ENCODE measurements at regions not wholly inside any gene's neighbourhood (a gene's known extent, or its start where the extent isn't known, plus 50 kb on each side); places are given as distances from the start of the nearest gene placed in this dataset.
A peak's percentile ranks its signal among the peaks of the same experiment; 100 is the strongest.
"Not testable (repeated sequence)": the region's sequence is repeated elsewhere in the genome, so short reads cannot be mapped to it uniquely, and the experiment has no call there.

DNA sequence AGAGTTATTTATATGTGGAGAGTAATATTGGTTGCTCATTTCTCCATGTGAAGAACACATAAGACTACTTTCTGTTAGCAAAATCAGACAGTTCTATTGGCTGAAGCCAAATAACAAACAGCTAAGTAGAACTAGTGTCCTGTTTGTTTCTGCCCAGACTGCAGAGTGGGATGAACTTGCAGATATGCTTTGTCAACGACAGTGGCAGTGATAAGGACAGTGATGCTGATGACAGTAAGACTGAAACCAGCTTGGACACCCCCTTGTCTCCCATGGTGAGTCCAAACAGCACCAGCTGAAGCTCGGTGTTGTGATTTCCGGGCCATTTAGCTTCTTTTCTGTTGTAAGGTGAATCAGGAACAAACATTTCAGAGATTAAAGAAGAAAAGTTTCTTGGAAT lies 102.6 kb upstream of the IL12A start:
- DNase-seq = no peak

DNA sequence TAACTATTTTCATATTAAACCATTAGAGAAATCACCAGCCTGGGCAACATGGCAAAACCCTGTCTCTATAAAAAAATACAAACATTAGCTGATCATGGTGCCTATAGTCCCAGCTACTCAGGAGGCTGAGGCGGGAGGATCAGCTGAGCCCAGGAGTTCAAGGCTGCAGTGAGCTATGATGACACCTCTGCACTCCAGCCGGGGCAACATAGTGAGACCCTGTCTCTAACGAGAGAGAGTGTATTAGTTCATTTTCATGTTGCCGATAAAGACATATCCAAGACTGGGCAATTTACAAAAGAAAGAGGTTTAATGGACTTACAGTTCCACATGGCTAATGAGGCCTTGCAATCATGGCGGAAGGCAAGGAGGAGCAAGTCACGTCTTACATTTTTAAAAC lies 102.1 kb upstream of the IL12A start:
- not testable (repeated sequence) for DNase-seq

DNA sequence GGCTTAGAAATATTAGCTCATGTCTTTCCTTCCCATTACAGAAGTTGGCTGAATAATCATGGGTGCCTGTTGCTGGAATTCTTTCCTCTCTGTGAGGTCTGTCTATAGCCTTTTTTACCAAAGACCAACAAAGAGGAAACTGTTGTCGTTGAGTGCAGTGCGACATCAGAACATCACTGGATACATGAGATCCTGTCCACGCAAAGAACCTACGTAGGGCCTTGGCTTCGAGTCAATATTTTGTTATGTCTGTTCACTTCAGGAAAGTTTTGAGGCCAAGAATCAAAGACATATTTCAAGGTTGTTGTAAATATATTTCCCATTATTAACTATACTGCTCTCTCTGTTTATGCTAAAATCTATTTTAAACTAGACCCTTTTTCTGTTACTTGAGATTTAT lies 101.5 kb upstream of the IL12A start:
- no peak for DNase-seq

DNA sequence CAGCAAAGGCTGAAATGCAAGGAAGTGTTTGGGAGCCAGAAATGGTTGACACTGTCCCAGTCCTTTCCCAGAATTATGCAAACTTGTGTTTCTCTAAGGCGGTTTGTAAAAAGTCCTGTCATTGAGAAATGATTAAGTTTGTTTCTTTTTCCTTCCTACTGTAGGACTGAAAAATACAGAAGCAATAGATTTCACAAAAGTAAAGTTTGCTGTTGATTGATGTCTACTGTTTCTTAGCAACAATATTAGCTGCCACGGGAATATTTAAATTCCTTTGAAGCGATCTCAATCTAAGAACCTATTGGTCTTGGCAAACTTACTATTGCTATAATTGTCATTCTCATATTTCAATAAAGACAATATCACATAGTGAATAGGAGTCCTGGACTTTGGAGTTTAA lies 100.7 kb upstream of the IL12A start:
- no peak for DNase-seq

DNA sequence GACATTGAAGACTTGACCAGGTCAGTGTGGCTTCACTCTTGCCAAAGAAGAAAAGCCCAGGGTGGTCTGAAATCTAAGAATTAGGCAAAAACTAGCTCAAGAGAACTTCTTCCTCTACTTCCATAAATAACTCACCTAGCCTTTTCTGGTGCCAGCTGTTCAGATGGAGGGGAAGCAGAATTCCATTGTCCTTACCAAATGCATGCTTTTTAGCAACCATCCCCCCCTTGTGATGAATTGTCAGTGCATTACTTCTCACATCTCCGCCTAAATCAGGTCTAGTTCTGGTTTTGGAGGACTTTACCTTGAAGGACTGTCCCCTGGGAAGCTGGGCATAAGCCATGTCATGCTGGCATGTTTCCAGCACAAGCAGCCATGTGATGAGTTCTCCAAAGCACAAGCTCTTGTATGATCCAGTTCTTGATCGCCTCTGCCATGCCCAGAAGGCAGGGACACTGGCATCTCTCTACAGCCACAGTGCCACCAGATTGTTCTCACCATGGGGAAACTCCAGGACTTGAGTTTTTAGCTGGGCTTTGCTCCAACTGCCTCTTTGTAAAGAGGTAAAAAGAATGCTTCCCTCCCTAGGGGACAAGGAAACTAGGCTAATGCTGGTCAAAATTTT lies 96.4 kb upstream of the IL12A start:
- no peak for DNase-seq

DNA sequence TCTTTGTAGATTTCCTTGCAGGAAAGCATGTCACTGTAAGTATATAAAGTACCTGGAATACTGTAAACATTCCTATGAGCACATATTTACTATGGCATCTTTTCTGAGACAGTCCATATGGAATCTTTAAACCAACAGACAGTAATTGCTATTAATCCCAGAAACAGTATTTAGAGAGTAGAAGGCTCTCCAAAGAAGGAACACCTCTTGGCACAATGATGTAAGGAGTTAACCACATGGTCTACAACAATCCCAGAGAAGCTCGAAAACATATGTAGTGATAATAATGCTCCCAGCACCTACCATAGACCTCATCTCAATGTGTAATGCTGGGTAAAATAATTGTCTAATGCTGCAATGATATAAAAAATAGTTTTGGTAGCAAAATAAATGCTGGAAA lies 95.8 kb upstream of the IL12A start:
- DNase-seq = no peak

DNA sequence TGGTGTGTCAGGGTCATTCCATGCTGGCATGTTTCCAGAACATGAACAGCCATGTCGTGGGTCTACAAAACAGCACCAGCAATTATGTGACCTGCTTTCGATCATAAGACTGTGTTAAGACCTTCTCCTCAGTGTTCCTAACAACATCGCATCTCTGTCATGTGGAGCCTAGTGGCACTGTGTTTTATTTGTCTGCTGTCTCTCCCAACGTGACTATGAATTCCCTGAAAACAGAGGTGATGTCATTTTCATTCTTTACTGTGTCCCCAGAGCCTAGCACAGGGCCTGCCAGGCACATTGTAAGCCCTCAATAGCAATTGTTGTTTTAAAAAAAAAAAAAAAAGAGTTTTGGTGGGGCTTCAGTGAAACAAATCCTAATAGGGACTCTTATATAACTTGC lies 94.2 kb upstream of the IL12A start:
- no peak for DNase-seq

DNA sequence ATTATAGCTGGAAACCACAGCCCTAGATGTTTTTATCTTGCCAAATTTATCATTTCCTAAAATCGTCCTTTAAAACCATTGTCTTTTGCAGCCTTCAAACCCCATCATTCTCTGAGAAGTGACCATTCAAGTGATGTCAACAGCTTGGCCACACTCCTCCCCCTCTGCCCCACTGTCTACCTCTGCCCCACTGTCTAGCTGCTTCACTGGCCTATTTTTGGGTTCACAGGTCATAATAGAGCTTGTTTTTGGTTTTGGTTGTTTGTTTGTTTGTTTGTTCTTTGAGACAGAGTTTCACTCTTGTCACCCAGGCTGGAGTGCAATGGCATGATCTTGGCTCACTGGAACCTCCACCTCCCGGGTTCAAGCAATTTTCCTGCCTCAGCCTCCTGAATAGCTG lies 93.2 kb upstream of the IL12A start:
- no peak for DNase-seq

DNA sequence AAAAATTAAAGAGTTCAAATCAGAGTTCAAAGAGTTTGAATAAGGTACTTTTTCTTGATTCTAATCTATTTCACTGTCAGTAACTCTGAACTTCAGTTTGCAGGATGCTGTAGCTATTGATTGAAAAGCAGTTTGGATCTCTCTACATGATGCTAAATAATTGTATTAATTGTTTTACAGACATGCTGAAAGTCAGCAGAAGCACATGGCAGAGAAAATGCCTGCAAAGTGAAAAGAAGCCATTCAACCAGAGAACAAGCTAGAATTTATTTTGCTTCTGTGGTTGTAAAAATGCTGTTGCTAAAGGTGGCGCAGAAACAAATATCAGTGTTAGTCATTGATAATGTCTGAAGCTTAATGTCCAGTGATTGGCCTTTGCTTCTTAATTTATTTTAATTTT lies 92.1 kb upstream of the IL12A start:
- DNase-seq = no peak

DNA sequence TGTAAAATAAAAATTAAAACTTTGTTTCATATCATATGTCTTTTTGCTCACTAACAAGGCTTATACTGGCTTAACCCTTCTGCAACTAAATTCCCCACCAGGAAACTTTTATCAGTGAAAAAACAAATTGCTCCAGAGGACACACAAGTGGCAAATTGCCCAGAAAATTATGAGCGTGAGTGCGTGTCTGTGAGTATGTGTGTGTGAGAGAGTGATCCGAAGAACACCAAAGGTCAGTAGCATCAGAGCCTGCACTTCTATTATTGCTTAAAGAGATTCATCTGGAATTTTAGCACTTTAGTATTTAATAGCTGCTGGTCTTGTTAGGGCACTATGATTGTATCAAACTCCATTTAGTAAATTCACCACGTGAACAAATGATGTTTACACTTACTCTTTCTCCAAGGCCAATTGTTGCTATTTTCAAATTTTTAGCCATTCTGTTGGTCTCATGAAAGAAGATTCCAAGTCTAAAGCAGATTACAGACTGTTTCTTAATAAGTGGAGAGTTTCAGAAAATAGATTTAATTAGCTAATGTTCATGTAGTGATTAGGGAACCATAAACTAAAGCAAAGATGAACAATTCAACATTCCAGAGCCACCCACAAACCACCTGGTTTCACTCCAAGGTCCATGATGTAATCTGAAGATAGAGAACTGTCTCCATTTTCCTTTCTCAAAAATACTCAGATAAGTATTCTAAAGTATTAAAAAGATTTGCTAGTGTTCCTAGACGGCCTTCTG lies 91.1 kb upstream of the IL12A start:
- no peak for DNase-seq

DNA sequence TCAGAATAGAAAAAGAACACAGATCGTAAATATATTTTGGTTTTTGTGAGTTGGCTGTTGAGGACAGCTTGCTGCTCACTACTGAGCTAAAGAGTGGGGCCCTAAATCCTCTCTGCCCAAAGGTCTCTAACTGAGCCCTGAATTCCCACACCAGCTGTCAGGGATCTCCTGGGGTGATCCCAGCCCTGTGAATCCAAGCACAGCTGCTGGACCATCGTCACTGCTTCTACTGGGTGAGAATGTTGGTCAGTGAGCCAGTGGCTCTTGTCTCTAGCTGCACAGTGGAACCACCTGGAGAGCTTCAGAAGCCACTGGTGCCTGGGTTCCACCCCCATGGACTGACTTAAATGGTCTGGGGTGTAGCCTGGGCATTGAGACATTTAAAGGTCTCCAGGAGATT lies 90.5 kb upstream of the IL12A start:
- DNase-seq = no peak

DNA sequence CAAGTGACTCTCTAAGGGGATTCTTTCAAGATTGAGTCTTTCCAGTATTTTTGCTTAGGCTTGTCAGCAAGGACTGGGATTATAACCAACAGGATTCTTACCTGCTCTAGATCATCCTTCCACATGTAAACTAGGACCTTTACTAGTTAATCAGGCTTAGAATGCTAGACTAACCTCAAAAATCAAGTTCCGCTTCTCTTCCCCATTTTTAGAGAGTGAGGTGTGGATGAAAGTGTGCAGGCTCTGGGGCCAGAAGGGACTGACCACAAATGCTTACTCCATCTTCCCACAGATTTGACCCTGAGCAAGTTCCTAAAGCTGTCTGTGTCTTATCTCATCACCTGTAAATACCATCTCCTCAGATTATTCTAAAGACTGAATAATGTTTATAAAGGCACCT lies 89.5 kb upstream of the IL12A start:
- DNase-seq = no peak

DNA sequence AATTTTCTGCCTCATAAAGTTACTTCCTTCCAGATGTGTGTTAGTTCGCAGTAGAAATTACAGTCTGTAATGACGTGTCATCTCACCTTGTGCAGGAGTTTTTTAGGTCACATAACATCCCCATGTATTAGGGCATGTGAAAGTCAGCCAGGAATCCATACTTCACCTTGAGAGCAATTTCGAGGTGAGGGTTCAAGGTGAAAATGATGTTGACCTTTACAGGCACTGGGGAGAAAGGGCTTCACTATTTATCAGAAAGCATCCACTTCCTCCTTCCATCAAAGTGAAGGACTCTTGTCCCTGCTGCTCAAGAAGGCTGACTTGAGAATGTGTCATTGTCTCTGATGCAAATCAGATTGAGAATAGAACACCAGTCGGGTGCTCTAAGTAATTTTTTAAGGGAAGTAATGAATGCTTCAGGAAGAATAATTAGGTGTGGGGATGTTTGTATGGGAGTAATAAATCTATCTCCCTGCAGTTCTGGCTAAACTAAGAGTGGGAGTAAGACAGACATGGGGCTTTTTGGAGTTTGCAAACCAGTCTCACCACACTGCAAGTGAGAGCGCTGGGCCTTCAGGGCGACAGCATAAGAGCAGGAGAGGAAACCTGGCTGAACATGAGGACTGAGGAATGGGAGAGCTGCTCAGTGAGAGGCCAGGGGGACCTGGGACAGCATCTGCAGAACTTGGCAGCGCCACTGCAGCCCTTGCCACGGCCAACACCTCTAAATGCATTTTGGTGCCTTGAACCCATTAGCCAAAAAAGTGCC lies 85.9 kb upstream of the IL12A start:
- no peak for DNase-seq

DNA sequence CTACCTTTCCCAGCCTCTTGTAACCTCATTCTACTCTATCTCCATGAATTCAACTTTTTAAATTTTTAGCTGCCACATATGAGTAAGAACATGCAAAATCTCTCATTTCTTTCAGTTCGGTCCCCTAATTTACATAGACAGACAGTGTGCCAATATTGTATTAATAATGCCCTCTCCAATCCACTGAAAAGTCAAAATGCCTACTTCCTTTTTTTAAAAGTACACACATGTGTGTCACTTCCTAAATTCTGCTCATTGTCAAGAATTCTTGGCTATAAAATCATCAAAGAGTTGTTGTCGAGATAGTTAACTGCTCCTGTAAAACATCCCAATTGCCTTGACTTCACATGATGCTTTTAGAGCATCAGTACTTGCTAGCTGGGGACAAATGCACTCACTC lies 84.2 kb upstream of the IL12A start:
- no peak for DNase-seq

DNA sequence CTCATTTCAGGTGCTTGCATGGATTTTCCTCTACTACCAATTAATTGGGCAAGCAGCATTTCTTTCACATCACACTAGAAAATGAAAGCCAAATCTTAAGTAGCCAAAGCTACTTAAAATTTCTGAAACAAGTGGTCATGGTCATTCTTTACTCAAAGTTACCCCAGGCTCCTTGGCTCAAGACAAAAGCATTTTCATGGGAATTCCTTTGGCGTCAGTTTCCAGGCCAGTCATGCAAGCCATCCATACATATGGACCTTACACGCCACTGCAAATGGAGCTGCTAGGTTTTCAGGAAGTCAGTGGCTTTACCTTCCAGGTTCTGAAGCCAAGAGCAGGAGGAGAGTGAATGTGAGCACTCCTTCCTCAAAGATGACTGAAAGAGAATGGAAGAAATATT lies 83.7 kb upstream of the IL12A start:
- no peak for DNase-seq

DNA sequence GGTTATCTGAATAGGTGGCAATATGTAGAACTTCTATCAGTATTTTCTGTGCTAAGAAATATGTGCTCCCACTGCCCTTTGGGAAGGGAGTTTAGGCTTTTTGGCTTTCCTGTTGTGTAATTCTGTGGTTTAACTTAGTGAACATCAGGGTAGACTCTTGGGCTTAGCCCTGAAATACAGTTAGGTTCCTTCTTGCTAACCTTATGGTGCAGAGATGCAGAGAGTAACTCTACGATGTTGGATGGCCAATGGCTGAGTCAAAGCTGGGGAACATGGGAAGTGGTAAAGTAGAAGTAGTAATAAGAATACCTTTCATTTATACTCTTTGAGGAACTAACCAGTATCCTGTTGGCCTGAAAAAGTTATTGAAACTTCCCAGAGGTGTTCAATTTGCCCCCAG lies 80.8 kb upstream of the IL12A start:
- no peak for DNase-seq

DNA sequence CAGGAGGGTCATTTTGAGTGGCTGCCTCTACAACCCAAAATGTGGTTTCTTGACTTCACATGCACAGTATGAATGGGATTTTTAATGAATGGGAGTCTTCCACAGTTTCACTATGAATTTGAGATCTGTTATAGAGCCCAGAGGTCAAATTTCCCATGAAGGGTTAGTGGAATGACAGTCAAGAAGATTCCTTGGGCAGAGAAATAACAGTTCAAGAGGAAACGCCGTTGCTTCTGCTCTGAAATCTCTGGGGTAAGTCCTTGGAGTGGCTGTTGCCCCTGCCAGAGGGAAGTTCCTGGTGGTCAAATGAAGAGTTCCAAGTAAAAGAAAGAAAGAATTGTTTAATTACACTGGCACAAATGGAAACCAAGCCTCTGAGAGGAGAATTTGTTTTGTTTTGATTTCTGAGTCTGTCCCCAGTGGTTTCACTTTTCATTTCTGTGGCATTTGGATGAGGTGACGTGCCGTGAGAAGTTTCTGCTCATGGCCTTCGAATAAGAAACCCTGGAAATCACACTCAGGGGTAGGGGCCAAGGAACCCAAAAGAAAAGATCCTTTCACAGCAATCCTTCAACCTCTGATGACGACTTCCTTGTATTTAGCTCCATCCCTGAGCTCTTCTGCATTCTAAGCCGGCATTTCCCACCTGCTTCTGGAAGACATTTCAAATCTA lies 77.5 kb upstream of the IL12A start:
- DNase-seq = peak in 1 of 5 donors; percentile 59

DNA sequence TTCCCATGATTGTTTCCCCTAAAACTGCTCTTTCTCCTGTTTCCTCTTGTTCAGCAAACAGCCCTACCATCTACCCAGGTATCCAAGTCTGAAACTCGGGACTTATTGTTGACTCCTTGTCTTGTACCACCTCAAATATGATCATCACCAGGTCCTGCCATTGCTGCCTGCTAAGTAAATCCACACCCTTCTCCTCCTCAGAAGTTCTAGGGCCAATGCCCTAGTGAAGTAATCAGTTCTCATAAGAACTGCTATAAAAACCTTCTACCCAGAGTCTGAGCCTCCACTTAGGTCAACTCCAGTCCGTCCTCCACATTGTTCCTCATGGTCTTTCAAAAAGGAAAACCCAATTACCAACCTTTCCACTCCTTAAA lies 77.0 kb upstream of the IL12A start:
- no peak for DNase-seq

DNA sequence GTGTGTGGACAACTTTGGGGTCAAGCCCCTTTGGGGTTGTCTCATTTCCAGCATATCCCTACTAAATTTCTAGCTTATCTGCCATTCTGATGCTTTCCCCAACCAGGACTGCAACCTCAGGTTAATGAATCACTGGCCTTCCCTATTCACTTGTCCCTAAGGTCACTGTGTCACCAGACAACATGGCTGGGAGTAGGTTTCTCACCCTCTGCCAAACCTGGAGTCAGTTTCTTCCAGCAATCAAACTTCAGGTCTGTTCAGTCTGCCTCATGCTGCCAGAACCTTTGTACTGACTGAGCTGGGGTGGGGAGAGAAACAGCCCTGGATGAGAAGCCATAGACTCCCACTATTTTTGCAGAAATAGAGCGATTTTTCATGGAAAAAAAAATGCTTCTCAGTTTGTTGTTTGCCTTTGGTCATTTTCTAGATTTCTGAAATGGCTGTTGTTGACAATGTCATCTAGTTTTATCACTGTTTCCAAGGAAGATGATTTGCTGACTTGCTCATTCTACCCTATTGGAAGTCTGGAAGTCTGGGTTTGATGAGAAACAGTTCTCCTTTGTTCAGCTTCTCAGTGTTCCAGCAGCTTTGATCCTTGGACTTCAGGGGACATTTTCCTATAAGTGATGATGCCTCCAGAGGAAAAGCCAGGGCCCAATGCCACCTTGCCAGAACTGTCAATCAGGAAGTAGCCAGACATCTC lies 74.8 kb upstream of the IL12A start:
- no peak for DNase-seq

DNA sequence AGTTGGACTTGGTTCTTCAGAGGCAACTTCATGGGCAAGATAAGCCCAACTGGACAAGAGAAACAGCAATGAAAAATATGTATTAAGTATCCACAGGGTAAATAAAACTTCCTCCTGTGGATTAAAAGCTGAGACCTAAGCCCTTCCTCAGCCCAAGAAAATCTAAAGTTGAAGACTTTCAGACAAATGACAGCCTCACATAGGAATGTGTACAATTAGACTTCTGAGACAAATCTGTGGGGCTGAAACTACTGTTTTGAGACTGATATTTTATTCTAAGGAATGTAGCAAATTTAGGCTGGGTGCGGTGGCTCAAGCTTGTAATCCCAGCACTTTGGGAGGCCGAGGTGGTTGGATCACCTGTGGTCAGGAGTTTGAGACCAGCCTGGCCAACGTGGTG lies 74.2 kb upstream of the IL12A start:
- DNase-seq = no peak

DNA sequence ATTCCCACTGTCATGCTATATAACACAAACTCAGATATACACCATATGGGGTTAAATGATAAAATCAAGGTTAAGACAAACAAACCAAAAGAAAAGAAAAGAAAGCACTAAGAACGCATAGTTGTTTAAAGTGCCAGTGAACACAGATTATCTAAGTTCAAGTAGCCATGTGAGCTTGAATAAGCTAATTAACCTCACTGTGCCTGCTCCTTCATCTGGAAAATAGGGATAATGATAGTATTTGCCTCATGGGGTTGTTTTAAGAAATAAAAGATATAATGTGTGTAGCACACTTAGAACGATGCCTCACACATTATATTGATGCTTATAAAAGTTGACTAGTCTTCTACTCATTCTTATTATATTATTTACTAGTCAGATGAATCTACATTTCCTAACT lies 72.6 kb upstream of the IL12A start:
- DNase-seq = no peak

DNA sequence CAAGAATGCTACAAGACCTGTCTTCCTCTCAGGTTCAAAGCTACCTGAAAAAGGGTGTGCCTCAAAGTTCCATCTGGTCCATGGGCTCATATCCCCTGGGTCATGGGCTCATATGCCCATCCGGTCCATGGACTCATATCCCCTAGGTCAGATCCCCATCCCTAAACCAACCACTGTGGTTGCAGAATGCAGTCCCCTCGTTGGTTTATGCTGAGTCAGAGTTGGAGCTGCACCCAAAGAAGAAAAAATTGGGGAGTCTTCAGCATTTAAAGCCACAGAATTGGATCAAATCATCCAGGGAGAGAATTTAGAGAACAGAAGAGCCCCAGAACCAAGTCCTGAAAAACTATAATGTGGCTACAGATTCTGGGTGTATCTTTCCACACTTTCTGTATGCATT lies 71.5 kb upstream of the IL12A start:
- DNase-seq = no peak

DNA sequence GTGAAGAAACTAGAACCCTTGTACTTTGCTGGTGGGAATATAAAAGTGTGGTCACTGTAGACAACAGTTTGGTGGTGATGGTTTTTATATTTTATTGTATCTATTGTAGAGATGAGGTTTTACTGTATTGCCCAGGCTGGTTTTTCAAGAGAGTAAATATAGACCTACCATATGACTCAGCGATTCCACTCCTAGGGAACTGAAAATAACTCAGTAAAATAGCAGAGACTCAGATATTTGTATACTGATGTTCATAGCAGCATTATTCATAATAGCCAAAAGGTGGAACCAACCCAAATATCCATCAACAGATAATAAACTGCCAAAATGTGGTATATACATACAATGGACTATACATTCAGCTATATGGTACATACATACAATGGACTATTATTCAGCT lies 68.8 kb upstream of the IL12A start:
- DNase-seq = no peak

All from T-helper 1 cell (primary cell).